Activated CD8-positive, alpha-beta memory T cell treated with anti-CD3 and anti-CD28 coated beads for 36 hours (primary cell): ENCODE measurements at regions not wholly inside any gene's neighbourhood (a gene's known extent, or its start where the extent isn't known, plus 50 kb on each side); places are given as distances from the start of the nearest gene placed in this dataset.

Source experiments
- CTCF ChIA-PET: fragments of 350-600 bp; sonication (Branson Sonifier 250); formaldehyde crosslinking; loops from one replicate; lab custom pipeline; 2021; ENCODE audit warnings: antibody characterized with exemption; lab: Charles Lee
- POLR2A ChIA-PET: fragments of 350-600 bp; sonication (Branson Sonifier 250); formaldehyde crosslinking; loops from one replicate; lab custom pipeline; 2021; ENCODE audit warnings: antibody characterized with exemption; lab: Charles Lee

GRCh38 chr4:20490734-20491133, 209.5 kb upstream of the PACRGL start:
- CTCF ChIA-PET: no interaction called here

DNA sequence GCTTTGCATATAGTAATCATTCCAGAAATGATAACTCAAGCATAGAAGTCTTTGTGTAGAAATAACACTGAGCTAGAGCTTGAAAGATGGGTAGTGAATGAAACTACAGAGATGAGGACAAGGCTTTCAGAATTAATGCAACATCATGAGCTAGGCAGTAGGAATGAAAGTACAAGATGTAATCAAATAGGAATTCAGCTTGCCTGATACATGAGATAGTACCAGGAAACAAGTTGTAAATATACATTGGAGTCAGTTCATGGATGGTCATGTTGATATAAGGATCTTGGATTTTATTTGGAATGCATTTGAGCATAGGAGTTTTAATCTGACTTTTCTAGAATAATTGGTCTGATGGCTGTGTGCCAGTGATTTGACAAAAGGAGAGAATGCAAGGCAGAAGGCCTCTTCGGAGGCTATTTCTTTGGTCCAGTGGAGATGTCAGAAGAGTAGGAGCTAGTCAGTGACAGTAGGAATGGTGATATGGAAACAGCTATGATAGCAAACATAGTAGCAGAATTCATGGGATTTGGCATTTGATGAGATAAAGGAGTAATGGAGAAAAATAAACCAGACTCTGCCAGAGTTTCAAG, 206.4 kb upstream of the PACRGL start:
- POLR2A ChIA-PET: no interaction called here

More at GRCh38 chr4:20490734-20491133, 209.5 kb upstream of the PACRGL start:
- POLR2A ChIA-PET: no interaction called here

GRCh38 chr4:20496068-20496467, 204.2 kb upstream of the PACRGL start:
- POLR2A ChIA-PET: no interaction called here
- CTCF ChIA-PET: no interaction called here

More for the DNA sequence above, 206.4 kb upstream of the PACRGL start:
- CTCF ChIA-PET: no interaction called here

GRCh38 chr4:20504146-20504545, 196.1 kb upstream of the PACRGL start:
- POLR2A ChIA-PET: no interaction called here

GRCh38 chr4:20505927-20506326, 194.3 kb upstream of the PACRGL start:
- POLR2A ChIA-PET: no interaction called here
- CTCF ChIA-PET: no interaction called here

More at GRCh38 chr4:20504146-20504545, 196.1 kb upstream of the PACRGL start:
- CTCF ChIA-PET: no interaction called here

- ChIA-PET POLR2A (no interaction called here), CTCF (no interaction called here)
Observed at GRCh38 chr4:20506827-20507226, 193.4 kb upstream of the PACRGL start.

DNA sequence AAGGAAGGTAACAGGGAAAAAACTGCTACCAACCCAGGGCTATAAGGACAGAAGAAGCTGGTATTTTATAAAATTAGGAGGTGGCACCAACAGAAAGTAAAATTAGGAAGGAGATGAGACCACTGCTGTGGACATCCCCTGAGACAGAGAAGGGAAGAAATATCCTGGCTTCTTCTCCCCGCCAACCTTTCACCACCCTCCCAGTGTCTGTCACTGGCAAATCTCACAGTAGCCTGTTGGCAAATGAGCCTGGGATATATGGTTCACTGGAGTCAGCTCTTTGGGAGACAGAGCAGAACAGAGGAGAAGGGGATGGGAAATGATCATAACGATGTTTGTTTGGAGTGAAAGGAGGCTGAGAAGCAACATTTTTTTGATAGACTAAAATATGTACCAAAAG, 190.9 kb upstream of the PACRGL start:
- ChIA-PET POLR2A (no interaction called here), CTCF (no interaction called here)

GRCh38 chr4:20512033-20512792, 188.0 kb upstream of the PACRGL start:
- POLR2A ChIA-PET: no interaction called here
- CTCF ChIA-PET: no interaction called here

- CTCF ChIA-PET: no interaction called here
- POLR2A ChIA-PET: no interaction called here
Observed at GRCh38 chr4:20512985-20513384, 187.3 kb upstream of the PACRGL start.

DNA sequence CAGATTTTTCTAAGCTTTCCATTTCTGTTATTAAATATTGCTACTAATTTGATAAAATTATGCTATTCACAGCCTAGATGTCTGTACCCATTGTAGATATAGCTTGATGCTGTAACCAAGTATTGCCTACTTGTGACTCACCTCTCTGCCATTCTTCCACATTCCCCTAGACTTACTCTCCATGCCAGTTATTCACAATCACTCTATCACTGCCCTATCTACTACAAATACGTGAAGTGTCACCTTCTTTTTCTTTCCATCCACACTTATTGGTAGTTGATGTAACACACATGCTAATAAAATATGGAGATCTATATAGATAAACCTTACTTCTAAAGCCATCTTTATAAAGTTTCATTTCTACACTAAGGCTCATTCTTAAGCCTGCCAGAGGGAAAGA, 179.4 kb upstream of the PACRGL start:
- ChIA-PET POLR2A (no interaction called here), CTCF (no interaction called here)

- ChIA-PET POLR2A (no interaction called here), CTCF (no interaction called here)
Observed at GRCh38 chr4:20528508-20528907, 171.8 kb upstream of the PACRGL start.

GRCh38 chr4:20529691-20530090, 170.6 kb upstream of the PACRGL start:
- POLR2A ChIA-PET: no interaction called here
- CTCF ChIA-PET: no interaction called here

- ChIA-PET CTCF (no interaction called here), POLR2A (no interaction called here)
Observed at GRCh38 chr4:20532116-20532790, 168.0 kb upstream of the PACRGL start.

DNA sequence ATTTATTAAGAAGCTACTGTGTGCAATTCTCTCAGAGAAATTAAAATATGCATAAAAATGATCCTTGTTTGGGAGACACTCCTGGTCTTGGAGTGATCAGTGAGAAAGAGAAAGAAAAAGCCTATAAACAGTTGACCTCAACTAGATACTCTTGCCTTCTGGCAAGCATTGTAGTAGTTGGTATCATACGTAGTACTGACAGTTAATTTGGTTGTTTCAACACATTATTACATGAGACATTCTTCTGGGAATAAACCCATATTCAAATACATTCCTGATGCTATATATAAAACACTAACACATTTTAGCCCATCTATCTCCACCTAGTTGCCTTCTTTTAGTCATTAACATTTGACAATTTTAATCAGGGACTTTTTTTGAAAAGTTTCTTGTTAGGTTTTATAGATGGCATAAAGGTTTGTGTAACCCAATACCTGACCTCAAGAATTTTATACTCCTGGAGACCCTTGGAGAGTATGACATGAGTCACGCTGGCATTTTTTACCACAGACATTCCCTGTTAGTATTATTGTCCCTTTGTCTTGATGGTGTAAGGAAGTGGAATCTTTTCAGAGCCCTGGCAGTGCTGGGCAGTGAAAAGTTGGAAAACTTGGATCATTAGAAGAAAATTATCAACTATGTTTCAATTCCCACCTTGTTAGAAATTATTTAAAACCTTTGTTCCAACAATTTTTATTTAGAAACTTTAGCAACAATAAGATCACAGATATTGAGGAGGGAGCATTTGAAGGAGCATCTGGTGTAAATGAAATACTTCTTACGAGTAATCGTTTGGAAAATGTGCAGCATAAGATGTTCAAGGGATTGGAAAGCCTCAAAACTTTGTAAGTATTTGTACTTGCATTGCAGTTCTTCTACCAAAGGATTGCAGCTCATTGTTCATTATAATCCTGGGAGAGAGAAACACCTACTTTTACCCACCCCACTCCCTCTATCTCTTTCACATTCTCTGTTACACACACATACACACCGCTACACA, 167.1 kb upstream of the PACRGL start:
- ChIA-PET CTCF (no interaction called here), POLR2A (no interaction called here)

- ChIA-PET POLR2A (no interaction called here), CTCF (interaction anchor here (0.7 kb wide), 1 partner anchor 37 kb away, joined by 3 read pairs; no protein-coding TSS in a partner anchor)
Observed at GRCh38 chr4:20538905-20539304, 161.4 kb upstream of the PACRGL start.

DNA sequence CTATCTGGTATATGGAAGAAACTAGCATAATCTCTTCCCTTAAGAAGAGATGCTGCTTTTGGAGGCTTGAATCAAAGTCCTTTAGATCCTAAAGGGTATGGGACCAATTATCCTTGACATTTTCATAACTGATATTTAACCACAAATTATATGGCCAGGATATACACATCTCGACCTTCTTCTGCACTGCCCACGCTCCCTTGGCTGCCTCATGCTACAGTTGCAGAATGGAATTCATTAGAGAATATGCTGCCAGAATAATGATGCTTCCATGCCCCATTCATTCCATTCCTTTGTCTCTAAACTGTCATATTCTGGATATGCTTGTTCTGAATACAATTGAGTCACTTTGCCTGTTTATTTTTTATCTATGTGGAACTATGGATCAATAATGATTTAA, 157.1 kb upstream of the PACRGL start:
- CTCF ChIA-PET: no interaction called here
- POLR2A ChIA-PET: no interaction called here

DNA sequence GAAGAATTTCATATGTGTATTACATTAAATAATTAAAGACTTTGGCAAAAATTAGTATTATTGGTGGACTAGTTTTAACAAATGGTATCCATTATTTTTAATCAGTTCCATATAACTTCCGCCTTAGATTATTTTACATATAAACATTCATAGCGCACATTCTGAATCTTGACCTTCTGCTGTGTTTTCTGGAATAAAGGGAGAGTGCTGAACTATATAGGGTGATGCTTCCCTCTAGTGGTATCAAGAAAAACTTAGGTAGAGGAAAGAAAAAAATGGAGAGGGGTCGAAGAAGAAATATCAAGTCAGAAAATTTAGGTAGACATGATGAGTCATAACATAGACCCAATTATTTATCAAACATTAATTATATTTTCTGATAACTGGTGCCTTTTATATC, 155.6 kb upstream of the PACRGL start:
- POLR2A ChIA-PET: no interaction called here
- CTCF ChIA-PET: no interaction called here

DNA sequence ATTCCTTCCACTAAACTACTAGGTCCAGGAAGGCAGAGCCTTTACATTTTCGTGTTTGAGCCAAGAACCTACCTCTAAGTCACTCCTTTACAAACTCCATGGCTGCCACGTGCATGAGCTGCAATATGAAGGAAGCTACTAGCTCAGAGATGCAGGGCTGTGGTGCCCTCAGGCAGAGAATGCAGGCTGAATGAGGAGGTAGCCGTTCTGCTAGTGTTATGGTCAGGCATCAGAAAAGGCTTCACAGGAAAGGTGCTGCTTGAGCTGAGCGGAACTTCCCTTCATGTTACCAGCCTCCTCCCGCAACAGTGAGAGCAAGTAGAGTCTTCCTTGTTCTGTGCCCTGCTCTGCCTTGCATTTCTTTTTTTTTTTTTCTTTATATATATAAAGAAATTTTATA, 148.3 kb upstream of the PACRGL start:
- ChIA-PET CTCF (no interaction called here), POLR2A (no interaction called here)

GRCh38 chr4:20554134-20554533, 146.1 kb upstream of the PACRGL start:
- POLR2A ChIA-PET: no interaction called here
- CTCF ChIA-PET: no interaction called here
